Endothelial cell of umbilical vein (primary cell): ENCODE measurements at regions not wholly inside any gene's neighbourhood (a gene's known extent, or its start where the extent isn't known, plus 50 kb on each side); places are given as distances from the start of the nearest gene placed in this dataset.

Source experiments
- BruUV-seq: library from RNA; stranded (reverse); fragments of 400-500 nt; replicated peaks from 2 replicates; lab custom pipeline; 2021; lab: Mats Ljungman, UMichigan
- CTCF ChIA-PET: fragments of 300-600, 350-600 bp; sonication (Branson Sonifier 250); formaldehyde crosslinking; loops from one replicate; lab custom pipeline; 2021; ENCODE audit warnings: antibody characterized with exemption, inconsistent platforms; lab: Charles Lee
- POLR2A ChIA-PET: fragments of 300-600, 350-600 bp; sonication (Branson Sonifier 250); formaldehyde crosslinking; loops from one replicate; lab custom pipeline; 2021; ENCODE audit warnings: antibody characterized with exemption, inconsistent platforms; lab: Charles Lee
- DNase-seq: peaks from one replicate; pipeline ENCODE4 v3.0.0-alpha.2; 2011; ENCODE audit warnings: low read depth, low spot score
- FAIRE-seq: peaks from 2 replicates; lab custom pipeline; 2011; peaks lifted over from hg19 to GRCh38; lab: Jason Lieb, UNC
- H2AFZ ChIP-seq: 2 replicates; pipeline ENCODE4 v1.6.0; 2012; ENCODE audit warnings: low read depth, low read length, control low read depth, inconsistent platforms
- H3K27ac ChIP-seq: 2 replicates; pipeline ENCODE4 v1.5.1; 2011; ENCODE audit warnings: low read depth, mild to moderate bottlenecking, control low read depth, low read length, moderate library complexity; ENCODE audit not compliant: insufficient read depth
- H3K27me3 ChIP-seq, 2 experiments: 2 replicates each; pipeline versions ENCODE4 v1.6.0 to v1.6.1; 2011; ENCODE audit warnings: low read length in 2 of 2, mixed read lengths in 1 of 2; ENCODE audit not compliant: control insufficient read depth in 2 of 2, insufficient read depth in 2 of 2
- H3K36me3 ChIP-seq, 2 experiments: 2 replicates in 1 of 2; 3 replicates in 1 of 2; pipeline ENCODE4 v1.5.1; 2011; ENCODE audit warnings: low read length in 2 of 2, mild to moderate bottlenecking in 1 of 2, moderate library complexity in 1 of 2; ENCODE audit not compliant: control insufficient read depth in 2 of 2, insufficient read depth in 2 of 2; ENCODE audit errors: extremely low read depth in 1 of 2
- H3K4me1 ChIP-seq: 3 replicates; pipeline ENCODE4 v1.5.1; 2011; ENCODE audit warnings: mild to moderate bottlenecking, low read length; ENCODE audit not compliant: control insufficient read depth, insufficient read depth; ENCODE audit errors: extremely low read depth
- H3K4me2 ChIP-seq: 2 replicates; pipeline ENCODE4 v1.6.1; 2011; ENCODE audit warnings: low read length, control low read depth, mixed read lengths; ENCODE audit not compliant: insufficient read depth
- H3K4me3 ChIP-seq, 3 experiments: fragments of 200-600 bp in 1 of 3; sonication (generic), shearing (Covaris generic) in 1 of 3; replicated peaks in 1 of 3; 2 replicates each; pipeline ENCODE4 v1.5.1; 2011 to 2016; ENCODE audit warnings: control low read depth in 3 of 3, low read length in 3 of 3, mild to moderate bottlenecking in 2 of 3, inconsistent platforms in 1 of 3, low read depth in 1 of 3, moderate library complexity in 1 of 3; ENCODE audit not compliant: insufficient read depth in 1 of 3
- H3K79me2 ChIP-seq: 2 replicates; pipeline ENCODE4 v1.6.0; 2012; ENCODE audit warnings: low read length, inconsistent platforms; ENCODE audit not compliant: control insufficient read depth, insufficient read depth
- H3K9ac ChIP-seq: replicated peaks from 2 replicates; pipeline ENCODE3; 2011; ENCODE audit warnings: low read length, control low read depth; ENCODE audit not compliant: insufficient read depth; ENCODE audit errors: extremely low read depth
- H3K9me1 ChIP-seq: replicated peaks from 3 replicates; pipeline ENCODE4 v1.6.0; 2011; ENCODE audit warnings: mild to moderate bottlenecking, low read length; ENCODE audit not compliant: control insufficient read depth, insufficient read depth; ENCODE audit errors: extremely low read depth
- H3K9me3 ChIP-seq: replicated peaks from 2 replicates; pipeline ENCODE4 v1.5.1; 2012; ENCODE audit warnings: low read length, inconsistent platforms; ENCODE audit not compliant: control insufficient read depth, insufficient read depth
- H4K20me1 ChIP-seq: replicated peaks from 2 replicates; pipeline ENCODE3; 2011; ENCODE audit warnings: mild to moderate bottlenecking, low read length; ENCODE audit not compliant: control insufficient read depth, insufficient read depth; ENCODE audit errors: extremely low read depth
- CTCF ChIP-seq, 2 donors: IDR thresholded peaks; 1 replicate in 1 of 2; 2 replicates in 1 of 2; pipeline ENCODE4 v1.5.1; 2011; ENCODE audit warnings: low read length in 2 of 2, mild to moderate bottlenecking in 2 of 2, moderate library complexity in 2 of 2, control low read depth in 1 of 2, inconsistent platforms in 1 of 2, low read depth in 1 of 2; ENCODE audit not compliant: insufficient read depth in 1 of 2; ENCODE audit errors: extremely low read depth in 1 of 2
- EZH2 ChIP-seq: IDR thresholded peaks from 2 replicates; pipeline ENCODE4 v1.6.1; 2012; ENCODE audit warnings: borderline replicate concordance, low read depth, mild to moderate bottlenecking, moderate library complexity, low read length, inconsistent platforms; ENCODE audit not compliant: severe bottlenecking
- FOS ChIP-seq: IDR thresholded peaks from 2 replicates; pipeline ENCODE4 v1.6.1; 2011; ENCODE audit warnings: mild to moderate bottlenecking, low read length, moderate library complexity, borderline replicate concordance; ENCODE audit not compliant: insufficient read depth
- GATA2 ChIP-seq: IDR thresholded peaks from 2 replicates; pipeline ENCODE4 v1.7.0; 2011; ENCODE audit warnings: low read depth, mild to moderate bottlenecking, moderate library complexity, mixed read lengths, low read length; ENCODE audit not compliant: insufficient read length, insufficient read depth
- JUN ChIP-seq: IDR thresholded peaks from 2 replicates; pipeline ENCODE4 v1.6.1; 2011; ENCODE audit warnings: borderline replicate concordance, low read depth; ENCODE audit not compliant: insufficient read length, insufficient read depth
- MAX ChIP-seq: IDR thresholded peaks from 2 replicates; pipeline ENCODE4 v1.6.1; 2011; ENCODE audit not compliant: insufficient read depth, insufficient read length
- MYC ChIP-seq: IDR thresholded peaks from one replicate; pipeline ENCODE4 v1.6.1; 2011; ENCODE audit warnings: mild to moderate bottlenecking, low read depth, low read length
- POLR2A ChIP-seq: IDR thresholded peaks from 2 replicates; pipeline ENCODE4 v1.6.1; 2012; ENCODE audit warnings: low read depth, mild to moderate bottlenecking, control low read depth, low read length
- POLR2AphosphoS5 ChIP-seq: IDR thresholded peaks from 2 replicates; pipeline ENCODE4 v1.6.1; 2012; ENCODE audit warnings: low read depth, mild to moderate bottlenecking, control low read depth, low read length, moderate library complexity; ENCODE audit not compliant: insufficient read depth
- dilution Hi-C: fragments of 300-500 bp; cut with MboI; formaldehyde crosslinking; loops from one replicate; pipeline ENCODE4 v1.15.0; 2019; ENCODE audit warnings: low sequenced_read_pairs; ENCODE audit not compliant: extremely low pct_ligation_motif_present
- intact Hi-C: fragments of 100-400 bp; cut with micrococcal nuclease; formaldehyde crosslinking; loops from one replicate; pipeline ENCODE4 v1.10.0; 2022

GRCh38 chr2:56030062-56030461 is 106.5 kb upstream of the EFEMP1 start:
- intact Hi-C loops (no loop called here), dilution Hi-C loops (no loop called here)
- H4K20me1 ChIP-seq: no peaks in the 10 kb centered on the region
- peaks cover 6% of the 10 kb centered on the region for H3K4me1 ChIP-seq
- H3K9ac ChIP-seq: no peak overlapping the region
- H2AFZ ChIP-seq: no peak overlapping the region
- H3K4me3 ChIP-seq: no peak overlapping the region
- DNase-seq (no peak), FAIRE-seq (no peak)
- CTCF ChIA-PET: interaction anchor here (1.3 kb wide), 1 partner anchor 100 kb away, joined by 4 read pairs; no protein-coding TSS in a partner anchor
- no peaks in the 10 kb centered on the region for H3K36me3 ChIP-seq
- no peaks in the 10 kb centered on the region for H3K27me3 ChIP-seq
- TF ChIP-seq GATA2 (no peak), MAX (no peak), FOS (no peak), POLR2A (no peak), CTCF (IDR thresholded peaks at IDR 0.05; ENCODE audit: extremely low read depth in 1 of 2, insufficient read depth in 1 of 2, low read depth in 1 of 2, low read length in 2 of 2) (no peak), MYC (no peak)
- H3K4me2 ChIP-seq: no peak overlapping the region
- POLR2A ChIA-PET: no interaction called here
- no peaks in the 10 kb centered on the region for H3K79me2 ChIP-seq
- no TSS peak for BruUV-seq
- H3K9me3 ChIP-seq: no peaks in the 10 kb centered on the region
- H3K9me1 ChIP-seq: no peaks in the 10 kb centered on the region
- no peak overlapping the region for H3K27ac ChIP-seq

- Histone ChIP-seq H3K9me1 (no peaks in the 10 kb centered on the region), H4K20me1 (no peaks in the 10 kb centered on the region), H3K36me3 (no peaks in the 10 kb centered on the region), H3K9ac (no peak overlapping the region), H2AFZ (no peak overlapping the region), H3K4me3 (no peak overlapping the region), H3K79me2 (no peaks in the 10 kb centered on the region), H3K4me1 (no peaks in the 10 kb centered on the region), H3K27me3 (no peaks in the 10 kb centered on the region), H3K9me3 (no peaks in the 10 kb centered on the region), H3K4me2 (no peak overlapping the region), H3K27ac (no peak overlapping the region)
- dilution Hi-C loops (no loop called here), intact Hi-C loops (no loop called here)
- CTCF ChIA-PET: interaction anchor here (1.3 kb wide), 1 partner anchor 100 kb away, joined by 4 read pairs; no protein-coding TSS in a partner anchor
- DNase-seq (no peak), FAIRE-seq (no peak)
- POLR2A ChIA-PET: no interaction called here
- TF ChIP-seq CTCF (IDR thresholded peaks at IDR 0.05; ENCODE audit: extremely low read depth in 1 of 2, insufficient read depth in 1 of 2, low read depth in 1 of 2, low read length in 2 of 2) (no peak), JUN (no peak), MAX (no peak), POLR2A (no peak), MYC (no peak), EZH2 (no peak), FOS (no peak), GATA2 (no peak), POLR2AphosphoS5 (no peak)
- no TSS peak for BruUV-seq
These were observed 107.3 kb upstream of the EFEMP1 start for GRCh38 chr2:56030901-56031300.
